CD4-positive, alpha-beta T cell treated with Interleukin-2 at 100 ng/mL for 4 hours (primary cell): ENCODE measurements at regions not wholly inside any gene's neighbourhood (a gene's known extent, or its start where the extent isn't known, plus 50 kb on each side); places are given as distances from the start of the nearest gene placed in this dataset.
A peak's percentile ranks its signal among the peaks of the same experiment; 100 is the strongest.

Source experiments
- DNase-seq: peaks from one replicate; pipeline ENCODE4 v3.0.0-alpha.2; 2020; ENCODE audit warnings: low spot score

- DNase-seq = no peak
Measured at GRCh38 chr18:24561369-24561965, 101.0 kb downstream of the HRH4 start.

GRCh38 chr18:24567199-24567598, 106.8 kb downstream of the HRH4 start:
- no peak for DNase-seq

GRCh38 chr18:24570716-24571115, 110.3 kb downstream of the HRH4 start:
- DNase-seq = no peak

- DNase-seq = no peak
Measured at GRCh38 chr18:24582771-24583170, 122.3 kb downstream of the HRH4 start.

- no peak for DNase-seq
Measured at GRCh38 chr18:24584205-24584604, 123.8 kb downstream of the HRH4 start.

GRCh38 chr18:24584813-24585212, 124.4 kb downstream of the HRH4 start:
- no peak for DNase-seq

GRCh38 chr18:24585996-24586566, 125.6 kb downstream of the HRH4 start:
- DNase-seq = no peak

- DNase-seq = no peak
Measured at GRCh38 chr18:24586662-24587360, 126.4 kb downstream of the HRH4 start.

- no peak for DNase-seq
Measured at GRCh38 chr18:24588440-24588839, 128.0 kb downstream of the HRH4 start.

- DNase-seq = no peak
Measured at GRCh38 chr18:24590946-24591345, 130.5 kb downstream of the HRH4 start.

GRCh38 chr18:24593401-24593800, 133.0 kb downstream of the HRH4 start:
- no peak for DNase-seq

GRCh38 chr18:24593886-24594285, 133.4 kb downstream of the HRH4 start:
- DNase-seq = no peak

GRCh38 chr18:24595561-24596031, 135.2 kb downstream of the HRH4 start:
- DNase-seq = no peak

GRCh38 chr18:24600076-24600654, 139.7 kb downstream of the HRH4 start:
- peak; percentile 14 for DNase-seq

GRCh38 chr18:24601585-24601984, 141.1 kb downstream of the HRH4 start:
- DNase-seq = no peak

- no peak for DNase-seq
Measured at GRCh38 chr18:24602201-24602600, 141.8 kb downstream of the HRH4 start.

GRCh38 chr18:24603151-24603550, 142.7 kb downstream of the HRH4 start:
- no peak for DNase-seq

- no peak for DNase-seq
Measured at GRCh38 chr18:24605444-24605843, 145.0 kb downstream of the HRH4 start.

GRCh38 chr18:24609254-24609653, 148.8 kb downstream of the HRH4 start:
- DNase-seq = no peak

- DNase-seq = no peak
Measured at GRCh38 chr18:24611075-24611474, 150.6 kb downstream of the HRH4 start.

GRCh38 chr18:24613896-24614640, 153.6 kb downstream of the HRH4 start:
- no peak for DNase-seq

- no peak for DNase-seq
Measured at GRCh38 chr18:24616653-24617052, 156.2 kb downstream of the HRH4 start.
